ENCODE measurements at regions not wholly inside any gene's neighbourhood (a gene's known extent, or its start where the extent isn't known, plus 50 kb on each side); places are given as distances from the start of the nearest gene placed in this dataset.

- no peak for DNase-seq
- Histone ChIP-seq H3K4me3 (no peak overlapping the region), H3K36me3 (no peaks in the 10 kb centered on the region), H3K27ac (no peak overlapping the region), H3K4me1 (no peaks in the 10 kb centered on the region), H3K9me3 (no peaks in the 10 kb centered on the region), H3K27me3 (no peaks in the 10 kb centered on the region)
- TF ChIP-seq CTCF (IDR thresholded peaks at IDR 0.05) (no peak), POLR2AphosphoS5 (IDR thresholded peaks at IDR 0.05) (no peak), EP300 (IDR thresholded peaks at IDR 0.05) (no peak), POLR2A (IDR thresholded peaks at IDR 0.05) (no peak)
- WGBS, 5 donors, result 78 to 88% (median 81%) methylated on average over 9 of the region's 9 CpGs
- intact Hi-C loops (cut with DNase I; ENCODE audit: low total_unique reads), result no loop called here
Measured at GRCh38 chr2:22756276-22757043, 628.5 kb upstream of the KLHL29 start.

- H3K27me3 ChIP-seq, result no peaks in the 10 kb centered on the region
- no peaks in the 10 kb centered on the region for H3K36me3 ChIP-seq
- no peak for DNase-seq
- no peak overlapping the region for H3K4me3 ChIP-seq
- H3K9me3 ChIP-seq, result no peaks in the 10 kb centered on the region
- H3K4me1 ChIP-seq, result no peaks in the 10 kb centered on the region
- WGBS, 5 donors, result 55 to 79% (median 68%) methylated on average over 3 of the region's 3 CpGs
- no peak overlapping the region for H3K27ac ChIP-seq
- TF ChIP-seq POLR2A (IDR thresholded peaks at IDR 0.05), result no peak
- no peak for TF ChIP-seq CTCF (IDR thresholded peaks at IDR 0.05)
- no peak for TF ChIP-seq POLR2AphosphoS5 (IDR thresholded peaks at IDR 0.05)
- TF ChIP-seq EP300 (IDR thresholded peaks at IDR 0.05), result no peak
- intact Hi-C loops (cut with DNase I; ENCODE audit: low total_unique reads), result no loop called here
Measured at GRCh38 chr2:22769497-22769896, 615.5 kb upstream of the KLHL29 start.

- Histone ChIP-seq H3K27ac (no peak overlapping the region), H3K4me3 (no peak overlapping the region), H3K9me3 (no peaks in the 10 kb centered on the region), H3K36me3 (no peaks in the 10 kb centered on the region), H3K27me3 (no peaks in the 10 kb centered on the region), H3K4me1 (no peaks in the 10 kb centered on the region)
- intact Hi-C loops (cut with DNase I; ENCODE audit: low total_unique reads), result no loop called here
- no peak for TF ChIP-seq CTCF (IDR thresholded peaks at IDR 0.05)
- no peak for TF ChIP-seq POLR2AphosphoS5 (IDR thresholded peaks at IDR 0.05)
- TF ChIP-seq EP300 (IDR thresholded peaks at IDR 0.05), result no peak
- TF ChIP-seq POLR2A (IDR thresholded peaks at IDR 0.05), result no peak
- no peak for DNase-seq
- WGBS, 5 donors, result 74 to 81% (median 78%) methylated on average over 5 of the region's 5 CpGs
Measured at GRCh38 chr2:22784566-22784965, 600.4 kb upstream of the KLHL29 start.

- H3K9me3 ChIP-seq, result no peaks in the 10 kb centered on the region
- DNase-seq, result no peak
- intact Hi-C loops (cut with DNase I; ENCODE audit: low total_unique reads), result no loop called here
- 80 to 92% (median 89%) methylated on average over 2 of the region's 2 CpGs for WGBS, 5 donors
- H3K27ac ChIP-seq, result no peak overlapping the region
- no peaks in the 10 kb centered on the region for H3K4me1 ChIP-seq
- H3K36me3 ChIP-seq, result no peaks in the 10 kb centered on the region
- TF ChIP-seq CTCF (IDR thresholded peaks at IDR 0.05), result no peak
- no peak for TF ChIP-seq POLR2AphosphoS5 (IDR thresholded peaks at IDR 0.05)
- no peak for TF ChIP-seq POLR2A (IDR thresholded peaks at IDR 0.05)
- TF ChIP-seq EP300 (IDR thresholded peaks at IDR 0.05), result no peak
- no peak overlapping the region for H3K4me3 ChIP-seq
- H3K27me3 ChIP-seq, result no peaks in the 10 kb centered on the region
Measured at GRCh38 chr2:22786817-22787216, 598.2 kb upstream of the KLHL29 start.
